ENCODE measurements at regions not wholly inside any gene's neighbourhood (a gene's known extent, or its start where the extent isn't known, plus 50 kb on each side); places are given as distances from the start of the nearest gene placed in this dataset.
"Not testable (repeated sequence)": the region's sequence is repeated elsewhere in the genome, so short reads cannot be mapped to it uniquely, and the experiment has no call there.

GRCh38 chr17:5753421-5753820 lies 169.1 kb upstream of the NLRP1 start:
- FAIRE-seq = no peak

- peak; percentile 73 for FAIRE-seq
These were observed 173.1 kb upstream of the NLRP1 start for GRCh38 chr17:5757314-5757907.

GRCh38 chr17:5758651-5759050 lies 174.3 kb upstream of the NLRP1 start:
- no peak for FAIRE-seq

GRCh38 chr17:5759501-5759925 lies 175.2 kb upstream of the NLRP1 start:
- no peak for FAIRE-seq

GRCh38 chr17:5762191-5762590 lies 177.9 kb upstream of the NLRP1 start:
- FAIRE-seq = no peak

GRCh38 chr17:5763595-5764306 lies 179.4 kb upstream of the NLRP1 start:
- FAIRE-seq = no peak

GRCh38 chr17:5769593-5770354 lies 185.5 kb upstream of the NLRP1 start:
- peak; percentile 17 for FAIRE-seq

GRCh38 chr17:5770441-5771270 lies 186.3 kb upstream of the NLRP1 start:
- FAIRE-seq = no peak

GRCh38 chr17:5771271-5771577 lies 186.9 kb upstream of the NLRP1 start:
- FAIRE-seq = not testable (repeated sequence)

GRCh38 chr17:5772017-5772416 lies 187.7 kb upstream of the NLRP1 start:
- FAIRE-seq = not testable (repeated sequence)

GRCh38 chr17:5772720-5773119 lies 188.4 kb upstream of the NLRP1 start:
- FAIRE-seq = no peak

- FAIRE-seq = no peak
These were observed 189.6 kb upstream of the NLRP1 start for GRCh38 chr17:5773816-5774360.

GRCh38 chr17:5775098-5775497 lies 190.8 kb upstream of the NLRP1 start:
- FAIRE-seq = no peak

- FAIRE-seq = no peak
These were observed 196.2 kb upstream of the NLRP1 start for GRCh38 chr17:5780476-5780875.

GRCh38 chr17:5781236-5781927 lies 197.1 kb upstream of the NLRP1 start:
- FAIRE-seq = no peak

- no peak for FAIRE-seq
These were observed 199.0 kb upstream of the NLRP1 start for GRCh38 chr17:5783269-5783668.

- no peak for FAIRE-seq
These were observed 199.5 kb upstream of the NLRP1 start for GRCh38 chr17:5783851-5784250.

- no peak for FAIRE-seq
These were observed 200.5 kb upstream of the NLRP1 start for GRCh38 chr17:5784791-5785190.

- FAIRE-seq = no peak
These were observed 201.0 kb upstream of the NLRP1 start for GRCh38 chr17:5785338-5785737.

- FAIRE-seq = no peak
These were observed 201.7 kb upstream of the NLRP1 start for GRCh38 chr17:5785867-5786509.

- FAIRE-seq = no peak
These were observed 202.2 kb upstream of the NLRP1 start for GRCh38 chr17:5786510-5786875.

Measured in islet of Langerhans (tissue), 1 donor.